GM18520 (cell line): ENCODE measurements at regions not wholly inside any gene's neighbourhood (a gene's known extent, or its start where the extent isn't known, plus 50 kb on each side); places are given as distances from the start of the nearest gene placed in this dataset.
A peak's percentile ranks its signal among the peaks of the same experiment; 100 is the strongest.

Source experiments
- ATAC-seq: cut with Tn5 transposase; IDR thresholded peaks from one replicate; pipeline ENCODE4 v1.9.1; 2021; ENCODE audit not compliant: unreplicated experiment

GRCh38 chr2:58521803-58522554 is 280.9 kb upstream of the FANCL start:
- ATAC-seq = no peak

- ATAC-seq = no peak
Observed at GRCh38 chr2:58520903-58521302, 279.8 kb upstream of the FANCL start.

- no peak for ATAC-seq
Observed at GRCh38 chr2:58517881-58518280, 276.8 kb upstream of the FANCL start.

- ATAC-seq = no peak
Observed at GRCh38 chr2:58516695-58517094, 275.6 kb upstream of the FANCL start.

GRCh38 chr2:58515827-58516573 is 274.9 kb upstream of the FANCL start:
- no peak for ATAC-seq

- ATAC-seq = peak; percentile 89
Observed at GRCh38 chr2:58514252-58514651, 273.1 kb upstream of the FANCL start.

- no peak for ATAC-seq
Observed at GRCh38 chr2:58512878-58513277, 271.8 kb upstream of the FANCL start.

GRCh38 chr2:58508006-58508405 is 266.9 kb upstream of the FANCL start:
- ATAC-seq = no peak

- ATAC-seq = no peak
Observed at GRCh38 chr2:58503918-58504317, 262.8 kb upstream of the FANCL start.

- no peak for ATAC-seq
Observed at GRCh38 chr2:58502931-58503330, 261.8 kb upstream of the FANCL start.

- ATAC-seq = no peak
Observed at GRCh38 chr2:58501371-58502160, 260.4 kb upstream of the FANCL start.

- ATAC-seq = no peak
Observed at GRCh38 chr2:58497168-58497567, 256.0 kb upstream of the FANCL start.

GRCh38 chr2:58495806-58496205 is 254.7 kb upstream of the FANCL start:
- no peak for ATAC-seq

- ATAC-seq = no peak
Observed at GRCh38 chr2:58494071-58494501, 253.0 kb upstream of the FANCL start.

GRCh38 chr2:58484629-58485028 is 243.5 kb upstream of the FANCL start:
- ATAC-seq = no peak

GRCh38 chr2:58484221-58484620 is 243.1 kb upstream of the FANCL start:
- ATAC-seq = no peak

- ATAC-seq = no peak
Observed at GRCh38 chr2:58483307-58483706, 242.2 kb upstream of the FANCL start.

- no peak for ATAC-seq
Observed at GRCh38 chr2:58481670-58482069, 240.5 kb upstream of the FANCL start.

GRCh38 chr2:58480141-58480540 is 239.0 kb upstream of the FANCL start:
- no peak for ATAC-seq

GRCh38 chr2:58479535-58480140 is 238.5 kb upstream of the FANCL start:
- ATAC-seq = no peak

GRCh38 chr2:58476556-58476955 is 235.4 kb upstream of the FANCL start:
- no peak for ATAC-seq
